ENCODE measurements at regions not wholly inside any gene's neighbourhood (a gene's known extent, or its start where the extent isn't known, plus 50 kb on each side); places are given as distances from the start of the nearest gene placed in this dataset.

DNA sequence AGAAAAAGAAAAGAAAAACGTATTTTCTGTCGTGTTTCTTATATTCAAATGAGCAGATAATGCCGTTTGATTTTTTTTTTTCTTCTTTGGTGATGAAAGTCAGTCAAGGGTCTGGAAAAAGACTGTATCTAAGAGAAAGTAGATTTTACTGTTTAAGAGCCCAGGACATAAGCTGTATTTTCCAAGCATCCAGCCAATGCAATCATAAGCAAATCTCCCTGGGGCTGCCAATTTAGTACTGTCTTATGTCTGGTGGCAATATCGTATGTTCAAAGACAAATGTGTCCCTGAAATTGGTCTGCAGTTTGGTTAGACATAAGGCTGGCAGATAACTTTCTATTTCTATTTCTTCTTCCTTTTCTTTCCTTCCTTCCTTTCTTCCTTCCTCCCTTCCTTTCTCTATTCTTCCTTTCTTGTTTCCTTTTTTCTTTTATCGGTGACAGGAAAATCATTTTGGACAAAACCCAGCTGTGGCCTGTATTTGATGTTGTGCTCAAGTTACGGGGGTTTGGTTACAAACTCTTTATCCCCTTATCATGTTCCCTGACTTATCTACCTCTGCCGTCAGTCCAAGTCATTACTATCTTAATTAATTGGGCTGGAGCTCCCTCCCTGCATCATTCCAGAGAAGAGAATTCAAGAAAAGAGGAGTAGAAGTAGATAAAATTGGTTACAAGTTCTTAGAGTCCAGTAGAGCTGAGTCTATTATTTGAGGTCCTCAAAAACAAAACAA lies 683.4 kb upstream of the FSHR start:
- FAIRE-seq (no peak), DNase-seq (ENCODE audit: insufficient read length) (no peak)
- TF ChIP-seq TAF1 (IDR thresholded peaks at IDR 0.05; ENCODE audit: borderline replicate concordance, low read depth, low read length) (no peak), POLR2AphosphoS5 (IDR thresholded peaks at IDR 0.05; ENCODE audit: low read depth, low read length) (no peak), POLR2A (IDR thresholded peaks at IDR 0.05; ENCODE audit: low read depth, low read length) (no peak)

DNA sequence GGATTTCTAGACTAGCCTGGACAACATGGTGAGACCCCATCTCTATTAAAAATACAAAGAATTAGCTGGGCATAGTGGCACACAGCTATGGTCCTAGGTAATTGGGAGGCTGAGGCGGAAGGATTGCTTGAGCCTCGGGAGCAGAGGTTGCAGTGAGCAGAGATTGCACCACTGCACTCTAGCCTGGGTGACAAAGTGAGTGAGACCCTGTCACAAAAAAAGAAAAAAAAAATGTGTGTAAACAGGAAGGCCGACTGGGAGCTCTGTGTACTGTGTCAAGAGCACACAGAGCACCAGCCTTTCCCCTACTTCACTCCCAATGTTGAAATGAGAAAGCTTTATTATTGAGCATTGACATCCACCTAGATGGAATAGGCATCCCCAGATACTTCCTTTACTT lies 681.7 kb upstream of the FSHR start:
- no peak for DNase-seq (ENCODE audit: insufficient read length)
- FAIRE-seq: no peak
- no peak for TF ChIP-seq TAF1 (IDR thresholded peaks at IDR 0.05; ENCODE audit: borderline replicate concordance, low read depth, low read length)

DNA sequence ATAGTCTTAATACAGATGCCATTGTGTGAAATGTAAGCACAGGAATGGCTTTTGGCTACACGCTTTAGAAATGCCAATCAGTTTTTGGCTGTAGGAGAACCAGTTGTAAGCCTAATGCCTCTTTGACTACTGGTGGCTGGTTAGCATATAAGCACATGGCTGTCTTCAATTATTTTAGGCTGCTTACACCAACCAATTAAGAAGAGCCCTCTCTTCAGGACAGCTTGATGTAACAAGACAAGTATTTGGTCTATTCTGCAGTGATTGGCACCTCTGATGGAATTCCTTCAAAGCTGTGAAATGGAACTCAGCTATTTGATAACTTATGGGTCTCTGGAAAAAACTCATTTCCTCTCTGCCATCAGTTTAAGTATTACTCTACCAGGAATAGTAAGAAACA lies 680.1 kb upstream of the FSHR start:
- no peak for FAIRE-seq
- DNase-seq (ENCODE audit: insufficient read length): no peak
- no peak for TF ChIP-seq TAF1 (IDR thresholded peaks at IDR 0.05; ENCODE audit: borderline replicate concordance, low read depth, low read length)
- no peak for TF ChIP-seq POLR2AphosphoS5 (IDR thresholded peaks at IDR 0.05; ENCODE audit: low read depth, low read length)
- no peak for TF ChIP-seq POLR2A (IDR thresholded peaks at IDR 0.05; ENCODE audit: low read depth, low read length)

DNA sequence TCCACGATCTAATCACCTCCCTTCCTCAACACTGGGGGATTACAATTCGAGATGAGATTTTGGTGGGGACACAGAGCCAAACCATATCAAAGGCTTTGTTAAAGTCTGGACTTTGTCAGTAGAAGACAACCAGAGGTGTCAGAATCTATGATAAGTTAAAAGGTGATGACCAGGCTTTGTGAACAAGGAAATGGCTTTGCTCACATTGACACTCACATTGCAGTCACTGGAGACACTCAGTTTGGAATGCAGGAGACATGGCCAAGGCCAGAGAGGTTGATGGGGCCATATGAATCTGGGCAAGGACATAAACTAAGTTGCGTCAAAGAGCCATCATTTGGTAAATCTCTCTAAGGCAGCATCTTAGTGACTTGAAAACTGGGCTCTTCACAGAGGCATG lies 678.2 kb upstream of the FSHR start:
- FAIRE-seq (no peak), DNase-seq (ENCODE audit: insufficient read length) (no peak)
- TF ChIP-seq TAF1 (IDR thresholded peaks at IDR 0.05; ENCODE audit: borderline replicate concordance, low read depth, low read length) (no peak), POLR2AphosphoS5 (IDR thresholded peaks at IDR 0.05; ENCODE audit: low read depth, low read length) (no peak), POLR2A (IDR thresholded peaks at IDR 0.05; ENCODE audit: low read depth, low read length) (no peak)

DNA sequence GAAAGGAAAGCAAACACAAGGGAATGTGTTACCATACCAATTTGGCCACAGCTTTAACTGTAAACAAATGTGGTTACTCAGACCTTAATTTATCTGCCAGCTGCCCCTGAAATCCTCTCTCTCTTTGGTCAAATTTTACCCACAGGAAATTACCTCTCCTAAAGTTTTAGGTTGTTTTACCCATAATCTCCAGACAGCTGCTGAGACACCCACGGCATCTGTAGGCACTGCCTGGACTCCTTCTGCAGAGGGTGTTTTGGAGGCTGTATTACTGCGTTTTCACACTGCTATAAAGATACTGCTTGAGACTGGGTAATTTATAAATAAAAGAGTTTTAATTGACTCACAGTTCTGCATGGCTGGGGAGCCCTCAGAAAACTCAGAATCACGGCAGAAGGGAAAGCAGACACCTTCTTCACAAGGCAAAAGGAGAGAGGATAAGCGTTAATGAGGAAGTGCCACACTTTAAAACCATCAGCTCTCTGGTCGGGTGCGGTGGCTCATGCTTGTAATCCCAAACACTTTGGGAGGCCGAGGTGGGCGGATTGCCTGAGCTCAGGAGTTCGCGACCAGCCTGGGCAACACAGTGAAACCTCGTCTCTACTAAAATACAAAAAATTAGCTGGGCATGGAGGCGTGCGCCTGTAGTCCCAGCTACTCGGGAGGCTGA lies 677.5 kb upstream of the FSHR start:
- FAIRE-seq (no peak), DNase-seq (ENCODE audit: insufficient read length) (no peak)
- TF ChIP-seq POLR2AphosphoS5 (IDR thresholded peaks at IDR 0.05; ENCODE audit: low read depth, low read length) (no peak), TAF1 (IDR thresholded peaks at IDR 0.05; ENCODE audit: borderline replicate concordance, low read depth, low read length) (no peak), POLR2A (IDR thresholded peaks at IDR 0.05; ENCODE audit: low read depth, low read length) (no peak)

DNA sequence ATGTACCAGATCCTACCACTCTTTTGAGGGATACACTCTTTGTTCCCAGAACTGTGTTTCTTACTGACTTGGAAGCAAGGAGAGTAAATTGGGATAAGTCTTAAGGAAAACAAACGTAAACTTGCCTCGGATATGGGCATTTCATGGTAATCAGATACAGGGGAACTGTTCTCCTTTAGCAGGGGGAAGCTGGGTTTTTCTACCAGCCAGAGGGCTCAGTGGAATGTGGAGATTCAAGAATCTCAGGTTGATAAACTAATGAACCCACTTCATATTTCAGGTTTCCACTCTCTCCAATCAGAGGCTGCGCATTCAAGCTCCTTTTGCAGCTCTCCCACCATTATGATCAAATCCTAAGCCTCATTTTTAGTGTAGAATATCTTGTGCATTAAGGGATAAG lies 676.5 kb upstream of the FSHR start:
- FAIRE-seq: no peak
- TF ChIP-seq POLR2A (IDR thresholded peaks at IDR 0.05; ENCODE audit: low read depth, low read length) (no peak), TAF1 (IDR thresholded peaks at IDR 0.05; ENCODE audit: borderline replicate concordance, low read depth, low read length) (no peak), POLR2AphosphoS5 (IDR thresholded peaks at IDR 0.05; ENCODE audit: low read depth, low read length) (no peak)
- DNase-seq (ENCODE audit: insufficient read length): no peak

DNA sequence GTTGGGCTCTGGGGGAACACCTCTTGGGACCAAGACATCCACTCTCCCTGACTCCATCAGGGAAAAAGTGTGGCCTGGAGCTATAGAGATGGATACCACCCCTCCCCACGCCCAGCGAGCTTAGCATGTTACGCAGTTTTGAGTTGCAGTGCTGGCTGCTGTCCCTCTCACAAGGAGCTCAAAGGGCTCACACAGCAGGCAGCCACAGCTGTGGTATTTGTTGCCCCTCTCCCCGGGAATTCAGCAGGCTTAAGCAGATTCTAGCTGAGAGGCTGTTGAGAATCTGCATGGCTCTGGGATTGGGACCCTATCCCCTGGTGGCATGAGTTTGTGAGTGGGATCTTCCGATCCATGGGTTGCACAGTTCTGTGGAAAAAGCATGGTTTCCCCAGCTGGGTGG lies 673.1 kb upstream of the FSHR start:
- TF ChIP-seq TAF1 (IDR thresholded peaks at IDR 0.05; ENCODE audit: borderline replicate concordance, low read depth, low read length): no peak
- FAIRE-seq (no peak), DNase-seq (ENCODE audit: insufficient read length) (no peak)

DNA sequence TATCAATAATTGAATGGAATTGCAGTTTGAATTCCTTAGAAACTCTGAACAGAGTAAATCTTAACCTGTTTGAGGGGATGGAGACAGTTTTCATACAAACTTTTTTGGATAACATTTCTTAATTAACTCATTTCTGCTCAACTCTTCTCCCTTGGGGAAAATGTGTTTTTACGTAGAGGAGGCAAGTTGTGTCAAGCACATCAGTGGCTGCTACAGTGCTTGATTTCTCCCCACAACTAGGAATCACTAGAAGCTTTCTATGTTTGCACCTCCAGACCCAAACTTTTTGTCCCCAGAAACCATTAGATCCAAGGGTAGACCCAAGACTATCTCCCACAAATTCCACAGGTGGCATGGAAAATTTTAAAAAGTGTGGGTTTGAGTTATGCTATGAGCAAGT lies 658.9 kb upstream of the FSHR start:
- no peak for DNase-seq (ENCODE audit: insufficient read length)
- TF ChIP-seq POLR2AphosphoS5 (IDR thresholded peaks at IDR 0.05; ENCODE audit: low read depth, low read length) (no peak), POLR2A (IDR thresholded peaks at IDR 0.05; ENCODE audit: low read depth, low read length) (no peak), TAF1 (IDR thresholded peaks at IDR 0.05; ENCODE audit: borderline replicate concordance, low read depth, low read length) (no peak)
- FAIRE-seq: no peak

DNA sequence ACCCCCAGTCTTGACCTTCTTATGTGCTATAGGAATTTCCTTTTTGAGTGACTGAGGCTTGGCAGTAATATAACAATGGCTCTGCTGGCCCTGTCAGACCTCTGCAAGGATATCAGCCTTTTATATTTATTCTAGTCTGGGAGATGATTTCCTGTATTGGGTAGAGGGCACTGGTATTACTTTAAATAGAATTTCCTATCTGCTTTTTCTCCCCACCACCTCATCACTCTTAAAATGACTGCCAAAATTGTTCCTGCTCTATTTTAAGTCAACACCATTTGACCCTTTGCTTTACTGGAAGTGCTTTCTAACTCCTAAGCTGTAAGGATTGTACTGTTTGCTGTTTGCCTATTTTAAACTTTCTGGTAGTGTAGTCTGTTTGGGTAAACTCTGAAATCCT lies 658.4 kb upstream of the FSHR start:
- no peak for FAIRE-seq
- TF ChIP-seq TAF1 (IDR thresholded peaks at IDR 0.05; ENCODE audit: borderline replicate concordance, low read depth, low read length) (no peak), POLR2AphosphoS5 (IDR thresholded peaks at IDR 0.05; ENCODE audit: low read depth, low read length) (no peak), POLR2A (IDR thresholded peaks at IDR 0.05; ENCODE audit: low read depth, low read length) (no peak)
- DNase-seq (ENCODE audit: insufficient read length): no peak

DNA sequence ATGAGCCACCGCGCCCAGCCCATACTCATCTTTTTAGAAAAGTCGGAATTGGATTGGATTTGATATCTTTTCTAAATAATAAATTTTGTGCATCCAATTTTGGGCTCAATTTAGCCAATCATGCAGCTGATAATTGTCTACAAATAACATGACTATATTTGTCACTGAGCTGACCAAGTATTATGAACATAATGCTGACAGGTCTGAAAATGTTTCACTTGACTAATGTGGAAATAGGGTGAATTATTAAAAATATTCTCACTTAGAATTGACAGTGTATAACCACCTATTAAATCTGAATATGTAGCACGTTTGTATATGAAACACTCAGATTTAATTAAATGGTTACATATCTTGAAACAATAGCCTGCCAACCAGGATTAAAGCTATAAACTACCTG lies 657.2 kb upstream of the FSHR start:
- DNase-seq (ENCODE audit: insufficient read length) (no peak), FAIRE-seq (no peak)
- TF ChIP-seq POLR2AphosphoS5 (IDR thresholded peaks at IDR 0.05; ENCODE audit: low read depth, low read length): no peak
- TF ChIP-seq TAF1 (IDR thresholded peaks at IDR 0.05; ENCODE audit: borderline replicate concordance, low read depth, low read length): no peak
- no peak for TF ChIP-seq POLR2A (IDR thresholded peaks at IDR 0.05; ENCODE audit: low read depth, low read length)

DNA sequence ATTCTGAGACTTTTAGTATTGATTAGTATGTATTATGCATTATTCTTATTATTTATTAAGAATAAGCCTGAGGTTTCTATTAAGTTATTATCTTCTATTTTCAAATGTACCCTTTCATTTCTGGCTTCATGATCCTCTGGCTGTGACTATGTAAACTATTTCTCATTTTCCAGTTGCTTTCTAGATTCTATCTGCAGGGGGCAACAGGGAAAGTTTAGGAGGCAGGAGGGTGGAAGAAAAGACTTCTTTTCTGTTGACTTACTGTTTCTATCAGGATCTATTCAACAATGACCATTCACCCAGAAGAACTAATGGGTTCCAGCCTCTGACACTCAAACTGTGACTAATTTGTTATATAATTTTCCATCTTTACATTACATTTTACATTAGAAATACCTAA lies 653.4 kb upstream of the FSHR start:
- TF ChIP-seq POLR2AphosphoS5 (IDR thresholded peaks at IDR 0.05; ENCODE audit: low read depth, low read length) (no peak), TAF1 (IDR thresholded peaks at IDR 0.05; ENCODE audit: borderline replicate concordance, low read depth, low read length) (no peak), POLR2A (IDR thresholded peaks at IDR 0.05; ENCODE audit: low read depth, low read length) (no peak)
- FAIRE-seq (no peak), DNase-seq (ENCODE audit: insufficient read length) (no peak)

DNA sequence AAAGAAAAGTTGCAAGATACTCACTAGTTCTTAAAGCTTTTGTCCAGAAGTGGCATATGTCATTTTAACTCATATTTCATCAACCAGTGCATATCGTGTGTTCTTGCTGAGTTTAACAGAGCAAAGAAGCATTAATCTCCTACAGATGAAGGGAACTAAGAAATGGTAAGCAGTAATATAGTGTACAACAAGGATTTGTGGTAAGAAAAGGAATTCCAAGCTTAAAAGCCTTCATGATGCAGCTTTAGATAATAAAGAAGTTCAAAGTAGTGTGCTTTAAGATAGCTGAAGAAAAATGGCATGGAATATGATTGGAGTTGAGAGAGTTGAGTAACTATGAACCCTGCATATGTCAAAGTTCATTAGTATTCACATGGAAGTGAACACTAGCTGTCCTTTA lies 649.8 kb upstream of the FSHR start:
- DNase-seq (ENCODE audit: insufficient read length): no peak
- TF ChIP-seq POLR2A (IDR thresholded peaks at IDR 0.05; ENCODE audit: low read depth, low read length): no peak
- TF ChIP-seq POLR2AphosphoS5 (IDR thresholded peaks at IDR 0.05; ENCODE audit: low read depth, low read length): no peak
- TF ChIP-seq TAF1 (IDR thresholded peaks at IDR 0.05; ENCODE audit: borderline replicate concordance, low read depth, low read length): no peak
- FAIRE-seq: no peak

All from GM12892 (cell line).